Activated naive CD8-positive, alpha-beta T cell (primary cell): ENCODE measurements at regions not wholly inside any gene's neighbourhood (a gene's known extent, or its start where the extent isn't known, plus 50 kb on each side); places are given as distances from the start of the nearest gene placed in this dataset.
"Not testable (repeated sequence)": the region's sequence is repeated elsewhere in the genome, so short reads cannot be mapped to it uniquely, and the experiment has no call there.

ENCODE experiments used
- H3K27ac Mint-ChIP-seq: one replicate; pipeline ENCODE4 v1.8.0; 2021; ENCODE audit warnings: mixed read lengths
- H3K27me3 Mint-ChIP-seq: one replicate; pipeline ENCODE4 v1.8.0; 2021; ENCODE audit warnings: mixed read lengths
- H3K36me3 Mint-ChIP-seq: one replicate; pipeline ENCODE4 v1.8.0; 2021; ENCODE audit warnings: mixed read lengths
- H3K4me1 Mint-ChIP-seq: one replicate; pipeline ENCODE4 v1.8.0; 2021; ENCODE audit warnings: low read depth, mixed read lengths
- H3K4me3 Mint-ChIP-seq: one replicate; pipeline ENCODE4 v1.8.0; 2021; ENCODE audit warnings: mild to moderate bottlenecking, mixed read lengths
- H3K9me3 Mint-ChIP-seq: one replicate; pipeline ENCODE4 v1.8.0; 2021; ENCODE audit warnings: low read depth, mixed read lengths

GRCh38 chr3:15982243-15982642, 184.5 kb upstream of the ANKRD28 start:
- Mint-ChIP-seq H3K27ac (no peak overlapping the region), H3K9me3 (peaks cover 9% of the 10 kb centered on the region), H3K27me3 (no peaks in the 10 kb centered on the region), H3K4me3 (no peak overlapping the region), H3K36me3 (peaks cover under 1% of the 10 kb centered on the region), H3K4me1 (no peaks in the 10 kb centered on the region)

- Mint-ChIP-seq H3K27me3 (no peaks in the 10 kb centered on the region), H3K9me3 (peaks cover 12% of the 10 kb centered on the region), H3K36me3 (peaks cover 3% of the 10 kb centered on the region), H3K27ac (no peak overlapping the region), H3K4me1 (no peaks in the 10 kb centered on the region), H3K4me3 (no peak overlapping the region)
Observed at GRCh38 chr3:15982667-15983196, 185.0 kb upstream of the ANKRD28 start.

GRCh38 chr3:15983232-15983631, 185.5 kb upstream of the ANKRD28 start:
- peaks cover 12% of the 10 kb centered on the region for H3K9me3 Mint-ChIP-seq
- no peaks in the 10 kb centered on the region for H3K27me3 Mint-ChIP-seq
- no peak overlapping the region for H3K27ac Mint-ChIP-seq
- no peaks in the 10 kb centered on the region for H3K4me1 Mint-ChIP-seq
- no peak overlapping the region for H3K4me3 Mint-ChIP-seq
- H3K36me3 Mint-ChIP-seq, result peaks cover 3% of the 10 kb centered on the region

GRCh38 chr3:15983693-15984092, 185.9 kb upstream of the ANKRD28 start:
- Mint-ChIP-seq H3K27me3 (no peaks in the 10 kb centered on the region), H3K27ac (no peak overlapping the region), H3K4me3 (no peak overlapping the region), H3K36me3 (peaks cover 6% of the 10 kb centered on the region), H3K4me1 (no peaks in the 10 kb centered on the region), H3K9me3 (peaks cover 16% of the 10 kb centered on the region)

GRCh38 chr3:15989419-15989818, 185.1 kb upstream of the GALNT15 start:
- Mint-ChIP-seq H3K27me3 (no peaks in the 10 kb centered on the region), H3K36me3 (peaks cover 17% of the 10 kb centered on the region), H3K27ac (no peak overlapping the region), H3K4me1 (no peaks in the 10 kb centered on the region), H3K9me3 (peaks cover 28% of the 10 kb centered on the region), H3K4me3 (no peak overlapping the region)

GRCh38 chr3:15993660-15994059, 180.8 kb upstream of the GALNT15 start:
- Mint-ChIP-seq H3K9me3 (peaks cover 15% of the 10 kb centered on the region), H3K36me3 (peaks cover 12% of the 10 kb centered on the region)
- H3K4me3 Mint-ChIP-seq, H3K27me3 Mint-ChIP-seq, H3K27ac Mint-ChIP-seq, H3K4me1 Mint-ChIP-seq: not testable (repeated sequence)

GRCh38 chr3:15996496-15996895, 178.0 kb upstream of the GALNT15 start:
- H3K27me3 Mint-ChIP-seq, H3K4me3 Mint-ChIP-seq, H3K36me3 Mint-ChIP-seq, H3K27ac Mint-ChIP-seq, H3K4me1 Mint-ChIP-seq: not testable (repeated sequence)
- H3K9me3 Mint-ChIP-seq, result peaks cover 11% of the 10 kb centered on the region

- Mint-ChIP-seq H3K36me3 (peaks cover 6% of the 10 kb centered on the region), H3K4me1 (no peaks in the 10 kb centered on the region), H3K27me3 (no peaks in the 10 kb centered on the region), H3K9me3 (peaks cover 11% of the 10 kb centered on the region), H3K4me3 (no peak overlapping the region), H3K27ac (no peak overlapping the region)
Observed at GRCh38 chr3:15997274-15997943, 177.1 kb upstream of the GALNT15 start.

- no peaks in the 10 kb centered on the region for H3K4me1 Mint-ChIP-seq
- no peak overlapping the region for H3K27ac Mint-ChIP-seq
- no peak overlapping the region for H3K4me3 Mint-ChIP-seq
- peaks cover 3% of the 10 kb centered on the region for H3K36me3 Mint-ChIP-seq
- no peaks in the 10 kb centered on the region for H3K27me3 Mint-ChIP-seq
- H3K9me3 Mint-ChIP-seq, result peaks cover 4% of the 10 kb centered on the region
Observed at GRCh38 chr3:15998911-15999310, 175.6 kb upstream of the GALNT15 start.

- no peak overlapping the region for H3K4me3 Mint-ChIP-seq
- no peak overlapping the region for H3K27ac Mint-ChIP-seq
- H3K4me1 Mint-ChIP-seq, result no peaks in the 10 kb centered on the region
- H3K27me3 Mint-ChIP-seq, result peaks cover 3% of the 10 kb centered on the region
- peaks cover 10% of the 10 kb centered on the region for H3K9me3 Mint-ChIP-seq
- H3K36me3 Mint-ChIP-seq, result peaks cover 7% of the 10 kb centered on the region
Observed at GRCh38 chr3:16004812-16005211, 169.7 kb upstream of the GALNT15 start.

GRCh38 chr3:16011376-16011775, 163.1 kb upstream of the GALNT15 start:
- peaks cover 10% of the 10 kb centered on the region for H3K9me3 Mint-ChIP-seq
- H3K27me3 Mint-ChIP-seq, result peaks cover 3% of the 10 kb centered on the region
- no peak overlapping the region for H3K4me3 Mint-ChIP-seq
- H3K27ac Mint-ChIP-seq, result no peak overlapping the region
- H3K4me1 Mint-ChIP-seq, result no peaks in the 10 kb centered on the region
- H3K36me3 Mint-ChIP-seq, result peaks cover 4% of the 10 kb centered on the region

- Mint-ChIP-seq H3K36me3 (peaks cover 2% of the 10 kb centered on the region), H3K4me3 (no peak overlapping the region), H3K27me3 (peaks cover 3% of the 10 kb centered on the region), H3K4me1 (no peaks in the 10 kb centered on the region), H3K27ac (no peak overlapping the region), H3K9me3 (peaks cover 6% of the 10 kb centered on the region)
Observed at GRCh38 chr3:16012086-16012485, 162.4 kb upstream of the GALNT15 start.

- Mint-ChIP-seq H3K4me1 (no peaks in the 10 kb centered on the region), H3K4me3 (no peak overlapping the region), H3K27me3 (peaks cover 2% of the 10 kb centered on the region), H3K36me3 (no peaks in the 10 kb centered on the region), H3K27ac (no peak overlapping the region), H3K9me3 (no peaks in the 10 kb centered on the region)
Observed at GRCh38 chr3:16013568-16013967, 160.9 kb upstream of the GALNT15 start.

- H3K27ac Mint-ChIP-seq, H3K27me3 Mint-ChIP-seq, H3K36me3 Mint-ChIP-seq, H3K4me1 Mint-ChIP-seq, H3K9me3 Mint-ChIP-seq, H3K4me3 Mint-ChIP-seq: not testable (repeated sequence)
Observed at GRCh38 chr3:16021801-16022200, 152.7 kb upstream of the GALNT15 start.

- H3K4me3 Mint-ChIP-seq, H3K27me3 Mint-ChIP-seq, H3K9me3 Mint-ChIP-seq, H3K36me3 Mint-ChIP-seq, H3K4me1 Mint-ChIP-seq, H3K27ac Mint-ChIP-seq: not testable (repeated sequence)
Observed at GRCh38 chr3:16023881-16024280, 150.6 kb upstream of the GALNT15 start.

GRCh38 chr3:16024548-16024947, 149.9 kb upstream of the GALNT15 start:
- H3K4me1 Mint-ChIP-seq, result no peaks in the 10 kb centered on the region
- H3K9me3 Mint-ChIP-seq, result no peaks in the 10 kb centered on the region
- peaks cover 4% of the 10 kb centered on the region for H3K27me3 Mint-ChIP-seq
- H3K27ac Mint-ChIP-seq, result no peak overlapping the region
- peaks cover 2% of the 10 kb centered on the region for H3K36me3 Mint-ChIP-seq
- H3K4me3 Mint-ChIP-seq, result no peak overlapping the region
